ENCODE measurements at regions not wholly inside any gene's neighbourhood (a gene's known extent, or its start where the extent isn't known, plus 50 kb on each side); places are given as distances from the start of the nearest gene placed in this dataset.

GRCh38 chr3:82354228-82354627, 592.8 kb upstream of the GBE1 start:
- Histone ChIP-seq H3K27me3 (no peaks in the 10 kb centered on the region), H3K36me3 (replicated peaks in 1 of 2) (no peaks in the 10 kb centered on the region), H3K4me3 (no peak overlapping the region), H3K27ac (peak overlapping the region in 4 of 5 donors; percentile 36 to 56 (median 46)), H3K4me1 (replicated peaks in 1 of 2) (peaks cover 4 to 19% of the 10 kb centered on the region in 2 donors), H3K9me3 (replicated peaks in 1 of 3) (no peaks in the 10 kb centered on the region)
- intact Hi-C loops (cut with DNase I): no loop called here
- DNase-seq: peak; percentile 65 to 88 (median 79)
- WGBS, 4 donors: 33 to 45% (median 37%) methylated on average over 4 of the region's 4 CpGs
- TF ChIP-seq POLR2A (IDR thresholded peaks at IDR 0.05) (no peak), CTCF (IDR thresholded peaks at IDR 0.05) (no peak)

- Histone ChIP-seq H3K27ac (peak overlapping the region in 4 of 5 donors; percentile 24 to 56 (median 44)), H3K4me1 (replicated peaks in 1 of 2) (peaks cover 4 to 19% of the 10 kb centered on the region in 2 donors), H3K4me3 (no peak overlapping the region), H3K27me3 (no peaks in the 10 kb centered on the region), H3K36me3 (replicated peaks in 1 of 2) (no peaks in the 10 kb centered on the region), H3K9me3 (replicated peaks in 1 of 3) (no peaks in the 10 kb centered on the region)
- intact Hi-C loops (cut with DNase I): no loop called here
- peak; percentile 52 to 84 (median 66) for DNase-seq
- WGBS, 4 donors: 54 to 66% (median 57%) methylated on average over 6 of the region's 6 CpGs
- TF ChIP-seq CTCF (IDR thresholded peaks at IDR 0.05) (no peak), POLR2A (IDR thresholded peaks at IDR 0.05) (no peak)
These were observed 592.1 kb upstream of the GBE1 start for GRCh38 chr3:82353306-82354171.

- Histone ChIP-seq H3K36me3 (replicated peaks in 1 of 2) (no peaks in the 10 kb centered on the region), H3K4me1 (replicated peaks in 1 of 2) (peaks cover 0 to under 1% of the 10 kb centered on the region in 2 donors), H3K27ac (no peak overlapping the region), H3K9me3 (replicated peaks in 1 of 3) (no peaks in the 10 kb centered on the region), H3K27me3 (no peaks in the 10 kb centered on the region), H3K4me3 (no peak overlapping the region)
- intact Hi-C loops (cut with DNase I): no loop called here
- DNase-seq: no peak
- TF ChIP-seq CTCF (IDR thresholded peaks at IDR 0.05) (no peak), POLR2A (IDR thresholded peaks at IDR 0.05) (no peak)
- WGBS, 4 donors: 91 to 94% (median 92%) methylated on average over 1 of the region's 1 CpG
These were observed 586.1 kb upstream of the GBE1 start for GRCh38 chr3:82347585-82347984.

GRCh38 chr3:82342521-82342920, 581.1 kb upstream of the GBE1 start:
- WGBS, 4 donors: 66 to 78% (median 70%) methylated on average over 3 of the region's 3 CpGs
- intact Hi-C loops (cut with DNase I): no loop called here
- H3K4me1 ChIP-seq (replicated peaks in 1 of 2): no peaks in the 10 kb centered on the region
- H3K36me3 ChIP-seq (replicated peaks in 1 of 2): no peaks in the 10 kb centered on the region
- H3K9me3 ChIP-seq (replicated peaks in 1 of 3): peaks cover 0 to 4% (median 0%) of the 10 kb centered on the region in 3 donors
- TF ChIP-seq POLR2A (IDR thresholded peaks at IDR 0.05) (no peak), CTCF (IDR thresholded peaks at IDR 0.05) (no peak)
- H3K27ac ChIP-seq: no peak overlapping the region
- H3K4me3 ChIP-seq: no peak overlapping the region
- no peak for DNase-seq
- H3K27me3 ChIP-seq: no peaks in the 10 kb centered on the region
